ENCODE measurements at regions not wholly inside any gene's neighbourhood (a gene's known extent, or its start where the extent isn't known, plus 50 kb on each side); places are given as distances from the start of the nearest gene placed in this dataset.

GRCh38 chr4:165721815-165722214 lies 151.2 kb upstream of the TLL1 start:
- TF ChIP-seq FOXP2 (optimal IDR thresholded peaks at IDR 0.05; ENCODE audit: borderline replicate concordance, extremely low read depth, extremely low read length, insufficient read depth): no peak
- TF ChIP-seq SIN3A (IDR thresholded peaks at IDR 0.05; ENCODE audit: borderline replicate concordance, insufficient read depth, low read length): no peak
- no peak for TF ChIP-seq TAF1 (IDR thresholded peaks at IDR 0.05; ENCODE audit: borderline replicate concordance, insufficient read depth, low read length)
- TF ChIP-seq POLR2AphosphoS5 (IDR thresholded peaks at IDR 0.05; ENCODE audit: low read depth, low read length): no peak
- TF ChIP-seq, protein P1, sequence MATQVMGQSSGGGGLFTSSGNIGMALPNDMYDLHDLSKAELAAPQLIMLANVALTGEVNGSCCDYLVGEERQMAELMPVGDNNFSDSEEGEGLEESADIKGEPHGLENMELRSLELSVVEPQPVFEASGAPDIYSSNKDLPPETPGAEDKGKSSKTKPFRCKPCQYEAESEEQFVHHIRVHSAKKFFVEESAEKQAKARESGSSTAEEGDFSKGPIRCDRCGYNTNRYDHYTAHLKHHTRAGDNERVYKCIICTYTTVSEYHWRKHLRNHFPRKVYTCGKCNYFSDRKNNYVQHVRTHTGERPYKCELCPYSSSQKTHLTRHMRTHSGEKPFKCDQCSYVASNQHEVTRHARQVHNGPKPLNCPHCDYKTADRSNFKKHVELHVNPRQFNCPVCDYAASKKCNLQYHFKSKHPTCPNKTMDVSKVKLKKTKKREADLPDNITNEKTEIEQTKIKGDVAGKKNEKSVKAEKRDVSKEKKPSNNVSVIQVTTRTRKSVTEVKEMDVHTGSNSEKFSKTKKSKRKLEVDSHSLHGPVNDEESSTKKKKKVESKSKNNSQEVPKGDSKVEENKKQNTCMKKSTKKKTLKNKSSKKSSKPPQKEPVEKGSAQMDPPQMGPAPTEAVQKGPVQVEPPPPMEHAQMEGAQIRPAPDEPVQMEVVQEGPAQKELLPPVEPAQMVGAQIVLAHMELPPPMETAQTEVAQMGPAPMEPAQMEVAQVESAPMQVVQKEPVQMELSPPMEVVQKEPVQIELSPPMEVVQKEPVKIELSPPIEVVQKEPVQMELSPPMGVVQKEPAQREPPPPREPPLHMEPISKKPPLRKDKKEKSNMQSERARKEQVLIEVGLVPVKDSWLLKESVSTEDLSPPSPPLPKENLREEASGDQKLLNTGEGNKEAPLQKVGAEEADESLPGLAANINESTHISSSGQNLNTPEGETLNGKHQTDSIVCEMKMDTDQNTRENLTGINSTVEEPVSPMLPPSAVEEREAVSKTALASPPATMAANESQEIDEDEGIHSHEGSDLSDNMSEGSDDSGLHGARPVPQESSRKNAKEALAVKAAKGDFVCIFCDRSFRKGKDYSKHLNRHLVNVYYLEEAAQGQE (IDR thresholded peaks at IDR 0.05; ENCODE audit: insufficient read depth in 1 of 2, low read depth in 2 of 2, low read length in 2 of 2): no peak

GRCh38 chr4:165723051-165723795 lies 149.8 kb upstream of the TLL1 start:
- no peak for TF ChIP-seq FOXP2 (optimal IDR thresholded peaks at IDR 0.05; ENCODE audit: borderline replicate concordance, extremely low read depth, extremely low read length, insufficient read depth)
- no peak for TF ChIP-seq POLR2AphosphoS5 (IDR thresholded peaks at IDR 0.05; ENCODE audit: low read depth, low read length)
- no peak for TF ChIP-seq TAF1 (IDR thresholded peaks at IDR 0.05; ENCODE audit: borderline replicate concordance, insufficient read depth, low read length)
- no peak for TF ChIP-seq SIN3A (IDR thresholded peaks at IDR 0.05; ENCODE audit: borderline replicate concordance, insufficient read depth, low read length)
- TF ChIP-seq, protein P1 (IDR thresholded peaks at IDR 0.05; ENCODE audit: insufficient read depth in 1 of 2, low read depth in 2 of 2, low read length in 2 of 2): no peak

DNA sequence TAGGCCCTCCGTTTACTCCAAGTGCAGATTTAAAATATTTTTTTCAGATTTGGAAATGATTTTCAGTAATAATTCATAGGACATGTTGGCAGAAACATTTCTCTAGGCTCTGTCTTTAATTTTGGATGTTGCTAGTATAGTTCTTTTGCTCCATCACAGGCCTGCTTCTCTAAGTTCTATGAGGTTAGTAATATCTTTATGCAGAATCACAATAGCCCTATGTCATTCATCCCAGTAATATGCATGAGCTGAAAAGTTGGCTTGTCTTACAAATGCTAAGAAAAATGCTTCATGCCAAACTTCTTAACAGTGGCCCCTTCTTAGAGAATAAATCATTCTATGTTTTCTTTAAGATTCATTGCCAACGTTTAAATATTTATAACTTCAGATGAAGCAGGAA lies 148.3 kb upstream of the TLL1 start:
- TF ChIP-seq FOXP2 (optimal IDR thresholded peaks at IDR 0.05; ENCODE audit: borderline replicate concordance, extremely low read depth, extremely low read length, insufficient read depth) (no peak), POLR2AphosphoS5 (IDR thresholded peaks at IDR 0.05; ENCODE audit: low read depth, low read length) (no peak), TAF1 (IDR thresholded peaks at IDR 0.05; ENCODE audit: borderline replicate concordance, insufficient read depth, low read length) (no peak), SIN3A (IDR thresholded peaks at IDR 0.05; ENCODE audit: borderline replicate concordance, insufficient read depth, low read length) (no peak)
- TF ChIP-seq, protein P1 (IDR thresholded peaks at IDR 0.05; ENCODE audit: insufficient read depth in 1 of 2, low read depth in 2 of 2, low read length in 2 of 2): no peak

DNA sequence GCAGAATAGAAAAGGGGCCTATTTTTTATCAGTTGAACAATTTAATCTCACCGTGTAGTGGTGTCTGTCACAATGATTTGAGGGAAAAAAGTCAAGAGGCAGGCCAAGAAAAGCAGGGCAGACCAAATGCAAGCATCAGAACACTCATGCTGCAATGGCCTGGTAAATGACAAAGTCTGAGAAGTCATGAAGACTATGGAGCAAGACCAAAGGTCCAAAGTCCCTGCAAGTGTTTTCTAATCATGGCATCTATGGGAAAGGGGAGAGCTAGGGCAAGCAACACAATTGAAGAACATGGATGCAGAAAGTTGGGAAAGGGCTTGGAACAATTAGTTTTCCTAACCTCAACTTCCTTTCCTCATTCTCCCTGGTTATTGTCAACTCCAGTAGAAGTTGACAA lies 147.7 kb upstream of the TLL1 start:
- TF ChIP-seq TAF1 (IDR thresholded peaks at IDR 0.05; ENCODE audit: borderline replicate concordance, insufficient read depth, low read length) (no peak), FOXP2 (optimal IDR thresholded peaks at IDR 0.05; ENCODE audit: borderline replicate concordance, extremely low read depth, extremely low read length, insufficient read depth) (no peak), POLR2AphosphoS5 (IDR thresholded peaks at IDR 0.05; ENCODE audit: low read depth, low read length) (no peak), SIN3A (IDR thresholded peaks at IDR 0.05; ENCODE audit: borderline replicate concordance, insufficient read depth, low read length) (no peak)
- TF ChIP-seq, protein P1 (IDR thresholded peaks at IDR 0.05; ENCODE audit: insufficient read depth in 1 of 2, low read depth in 2 of 2, low read length in 2 of 2): no peak

Data from PFSK-1 (cell line).